ENCODE measurements at regions not wholly inside any gene's neighbourhood (a gene's known extent, or its start where the extent isn't known, plus 50 kb on each side); places are given as distances from the start of the nearest gene placed in this dataset.

GRCh38 chr15:39354189-39354588 is 226.7 kb upstream of the THBS1 start:
- no peak for DNase-seq (ENCODE audit: low spot score)

DNA sequence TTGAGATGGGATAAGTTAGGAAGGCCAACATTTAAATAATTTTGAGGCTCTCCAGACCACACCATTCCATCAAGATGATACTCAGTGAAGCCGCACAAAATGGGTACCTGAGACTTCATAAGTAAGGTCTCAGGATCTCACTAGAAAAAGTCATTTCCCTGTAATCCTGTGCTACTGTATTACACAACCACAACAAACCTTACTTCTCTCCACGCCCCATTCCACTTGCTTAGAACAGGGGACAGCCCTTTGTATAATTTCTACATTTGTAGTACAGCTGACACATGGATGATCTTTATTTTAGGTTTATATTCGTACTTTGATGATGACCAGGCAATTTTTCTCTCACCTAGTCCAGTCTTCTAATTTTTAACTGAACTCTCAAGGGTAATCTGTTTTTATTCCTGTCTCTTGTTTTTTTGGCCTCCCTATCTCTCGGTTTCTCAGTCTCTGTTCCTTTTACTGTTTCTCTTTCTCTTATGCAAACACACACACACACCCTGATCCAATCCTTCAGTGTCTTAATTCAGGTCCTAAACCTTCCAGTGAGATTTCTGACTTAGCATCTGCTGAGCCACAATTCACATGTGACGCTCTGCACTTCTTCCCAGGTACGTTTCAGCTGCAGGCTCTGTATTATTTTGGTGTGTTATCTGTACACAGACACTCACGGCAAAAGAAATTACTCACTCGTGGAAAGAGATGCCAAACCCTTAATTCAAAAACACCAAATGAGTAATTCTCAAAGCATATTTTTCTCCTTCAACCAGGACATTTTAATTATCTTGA is 223.2 kb upstream of the THBS1 start:
- no peak for DNase-seq (ENCODE audit: low spot score)

DNA sequence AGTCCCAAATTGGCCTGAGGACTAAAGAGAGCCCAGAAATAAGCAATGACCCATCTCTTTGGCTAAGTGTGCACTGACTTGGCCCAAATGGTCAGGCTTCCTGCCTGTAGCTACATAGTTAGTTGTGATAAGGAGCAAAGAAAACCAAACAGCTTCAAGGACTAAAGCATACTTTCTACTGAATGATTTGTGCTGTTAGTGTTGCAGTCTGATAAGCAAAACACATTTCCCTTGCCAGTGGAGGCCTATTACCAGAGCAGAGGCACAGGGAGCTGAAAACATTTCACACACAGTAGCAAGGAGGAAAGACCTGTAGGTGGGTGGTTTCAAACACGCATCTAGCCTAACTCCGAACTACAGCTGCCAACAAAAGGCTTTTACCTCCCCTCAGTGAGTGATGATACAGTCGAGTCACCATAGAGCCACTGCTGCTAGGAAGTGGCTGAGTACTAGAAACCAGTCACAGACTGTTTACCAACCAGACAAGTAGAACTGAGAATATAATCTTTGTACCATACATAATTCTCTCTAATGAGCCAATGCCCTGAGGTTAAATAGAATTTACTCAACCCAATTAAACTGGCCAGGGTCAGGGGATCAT is 222.3 kb upstream of the THBS1 start:
- no peak for DNase-seq (ENCODE audit: low spot score)

DNA sequence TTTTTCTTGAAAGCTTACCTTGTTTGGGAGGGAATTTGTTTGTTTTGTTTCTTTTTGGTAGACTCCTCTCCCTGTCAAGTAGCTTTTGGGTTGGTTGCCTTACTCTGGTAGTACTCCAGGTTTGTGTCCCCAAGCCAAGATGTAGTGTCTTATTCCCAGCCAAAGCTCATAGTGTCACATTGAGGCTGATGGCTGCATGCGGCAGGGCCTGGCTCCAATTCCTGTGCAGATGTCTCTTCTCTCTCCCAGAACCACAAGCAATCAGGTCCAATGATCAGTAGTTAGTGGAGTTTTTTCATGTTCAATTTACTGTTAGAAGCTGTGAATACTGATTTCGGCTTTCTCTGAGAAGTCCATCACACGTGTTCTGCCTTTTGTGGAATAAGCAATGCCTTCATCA is 221.1 kb upstream of the THBS1 start:
- DNase-seq (ENCODE audit: low spot score) = no peak

- DNase-seq (ENCODE audit: low spot score) = no peak
Observed at GRCh38 chr15:39360452-39360851, 220.4 kb upstream of the THBS1 start.

GRCh38 chr15:39361497-39361896 is 219.4 kb upstream of the THBS1 start:
- DNase-seq (ENCODE audit: low spot score) = no peak

DNA sequence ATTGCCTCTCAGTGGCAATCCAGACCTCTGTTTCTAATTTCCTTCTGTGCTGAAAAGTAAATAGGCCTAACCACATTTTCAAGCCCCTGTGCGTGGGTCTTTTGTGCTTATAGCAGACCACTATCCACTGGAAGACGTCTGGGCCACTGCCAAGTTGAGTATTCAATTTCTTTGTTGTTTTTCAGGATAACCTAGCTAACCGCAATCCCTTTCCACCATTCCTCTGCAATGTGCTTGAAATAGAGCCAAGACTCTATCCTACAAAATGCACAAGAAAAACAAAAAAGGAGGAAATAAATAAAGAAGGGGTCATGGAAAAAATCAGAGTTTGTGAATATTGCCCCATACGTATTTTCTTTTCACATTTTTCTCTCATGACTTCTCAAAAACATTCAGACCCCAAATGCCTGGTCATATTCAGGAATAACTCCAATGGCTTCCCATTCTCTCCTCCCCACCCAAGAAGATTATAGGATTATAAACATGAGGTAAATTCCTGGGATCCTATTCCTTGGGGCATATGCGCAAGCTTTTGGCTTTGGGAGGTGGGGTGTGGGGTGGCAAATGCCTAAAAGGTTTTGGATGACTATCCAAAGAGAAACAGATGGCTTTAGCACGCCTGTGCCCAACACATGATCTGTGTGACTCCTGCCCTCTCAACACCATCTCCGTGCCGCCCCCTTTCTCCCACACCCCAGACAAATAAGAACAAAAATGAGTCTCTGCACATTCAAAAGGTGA is 217.9 kb upstream of the THBS1 start:
- peak; percentile 58 for DNase-seq (ENCODE audit: low spot score)

GRCh38 chr15:39363761-39364586 is 216.9 kb upstream of the THBS1 start:
- no peak for DNase-seq (ENCODE audit: low spot score)

GRCh38 chr15:39364721-39365120 is 216.2 kb upstream of the THBS1 start:
- DNase-seq (ENCODE audit: low spot score) = no peak

DNA sequence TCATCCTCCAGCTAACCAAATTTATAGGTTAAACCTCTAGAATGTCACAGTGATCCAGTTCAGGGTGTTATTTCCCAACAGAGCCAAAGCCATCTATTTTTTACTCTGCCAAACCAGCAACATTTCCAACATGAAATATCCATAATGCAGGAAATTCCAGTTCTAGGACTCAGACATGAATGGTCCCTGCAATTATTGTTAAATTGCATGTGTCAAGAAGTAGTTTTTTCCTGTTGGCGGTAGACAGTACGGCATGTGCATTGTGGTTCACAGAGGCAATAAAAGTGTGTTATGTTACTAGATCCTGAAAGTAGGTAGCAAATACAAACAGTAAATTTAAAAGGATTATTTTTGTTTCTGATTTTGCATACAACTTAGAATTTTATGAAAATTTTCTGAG is 215.7 kb upstream of the THBS1 start:
- DNase-seq (ENCODE audit: low spot score) = no peak

- DNase-seq (ENCODE audit: low spot score) = no peak
Observed at GRCh38 chr15:39365873-39366272, 215.0 kb upstream of the THBS1 start.

DNA sequence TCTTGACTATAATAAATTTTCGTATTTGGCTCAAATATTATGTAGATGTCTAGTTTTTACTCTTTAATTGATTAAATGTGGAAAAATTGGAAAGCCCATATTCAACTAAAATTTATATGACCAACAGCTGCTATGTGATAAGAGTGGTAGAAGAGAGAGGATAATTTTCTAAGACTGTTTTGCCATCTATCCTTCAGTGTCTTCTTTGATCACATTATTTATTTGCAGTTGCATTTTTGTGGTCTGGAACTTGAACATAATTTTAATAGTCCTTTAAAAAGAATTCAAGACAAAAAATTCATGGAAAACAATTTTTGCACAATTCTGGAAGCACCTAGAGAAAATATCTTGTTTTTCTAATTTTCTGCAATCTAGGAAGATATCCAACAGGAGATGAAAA is 213.3 kb upstream of the THBS1 start:
- DNase-seq (ENCODE audit: low spot score) = no peak

GRCh38 chr15:39369768-39370167 is 211.1 kb upstream of the THBS1 start:
- DNase-seq (ENCODE audit: low spot score) = no peak

- no peak for DNase-seq (ENCODE audit: low spot score)
Observed at GRCh38 chr15:39376371-39376909, 204.4 kb upstream of the THBS1 start.

DNA sequence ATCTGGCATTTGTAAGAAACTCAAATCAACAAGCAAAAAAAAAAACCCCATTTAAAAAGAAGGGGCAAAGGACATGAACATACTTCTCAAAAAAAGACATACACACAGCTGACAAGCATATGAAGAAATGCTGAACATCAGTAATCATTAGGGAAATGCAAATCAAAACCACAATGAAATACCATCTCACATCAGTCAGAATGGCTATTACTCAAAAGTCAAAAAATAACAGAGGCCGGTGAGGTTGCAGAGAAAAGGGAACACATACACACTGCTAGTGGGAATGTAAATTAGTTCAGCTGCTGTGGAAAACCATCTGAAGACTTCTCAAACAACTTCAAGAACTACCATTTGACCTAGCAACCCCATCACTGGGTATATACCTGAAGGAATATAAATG is 199.4 kb upstream of the THBS1 start:
- no peak for DNase-seq (ENCODE audit: low spot score)

DNA sequence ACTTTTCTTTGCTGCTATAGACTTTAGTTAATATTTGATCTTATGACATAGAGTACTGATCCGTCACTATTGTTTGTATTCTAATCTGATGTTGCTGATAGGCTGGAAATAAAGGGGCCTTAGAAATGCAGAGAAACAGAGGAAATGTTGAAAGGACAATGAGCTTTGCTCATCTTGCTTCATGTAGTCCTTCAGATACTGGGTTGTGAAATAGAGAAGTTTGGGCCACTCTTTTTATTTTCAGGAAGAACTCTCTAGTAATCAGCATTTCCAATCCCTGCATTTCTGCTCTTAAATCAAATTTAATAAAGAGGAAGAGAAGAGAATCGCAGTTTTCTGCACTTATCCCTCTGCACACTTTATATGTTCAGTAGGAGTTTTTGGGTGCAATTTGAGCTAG is 192.8 kb upstream of the THBS1 start:
- no peak for DNase-seq (ENCODE audit: low spot score)

- no peak for DNase-seq (ENCODE audit: low spot score)
Observed at GRCh38 chr15:39391230-39391629, 189.6 kb upstream of the THBS1 start.

- no peak for DNase-seq (ENCODE audit: low spot score)
Observed at GRCh38 chr15:39392469-39393047, 188.3 kb upstream of the THBS1 start.

DNA sequence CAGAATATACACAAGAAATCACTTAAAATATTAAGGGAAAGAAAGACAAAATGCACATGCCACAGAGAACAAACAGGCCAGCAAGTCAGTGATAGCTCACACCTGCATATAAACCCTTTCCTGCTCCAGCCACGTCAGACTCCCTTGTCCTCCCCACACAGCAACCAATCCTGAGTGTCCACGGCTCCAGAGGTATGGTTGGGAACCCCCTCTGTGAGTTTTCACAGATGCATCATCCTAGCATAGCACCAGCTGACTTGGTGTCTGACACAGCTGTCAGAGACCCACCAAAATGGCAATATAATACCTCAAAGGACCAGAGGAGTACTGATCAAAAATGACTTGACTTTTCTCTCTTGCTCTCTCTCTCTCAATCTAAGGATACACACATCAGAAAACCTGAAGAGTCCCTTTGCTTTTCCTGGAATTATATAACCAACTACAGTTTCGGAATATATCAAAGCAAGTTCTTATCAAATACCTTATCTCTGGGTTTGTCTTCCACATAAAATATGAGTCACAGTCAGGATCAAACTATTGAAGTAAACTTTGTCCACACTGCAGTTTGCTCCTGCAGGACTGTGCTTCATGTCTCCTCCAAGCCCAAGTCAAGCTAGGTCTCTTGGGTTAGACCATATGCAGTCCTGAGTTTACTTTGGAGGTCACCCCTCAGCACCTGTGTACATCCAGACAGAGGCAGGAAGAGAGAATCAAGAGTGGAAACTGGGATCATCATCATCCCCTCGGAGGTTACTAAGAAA is 187.1 kb upstream of the THBS1 start:
- no peak for DNase-seq (ENCODE audit: low spot score)

DNA sequence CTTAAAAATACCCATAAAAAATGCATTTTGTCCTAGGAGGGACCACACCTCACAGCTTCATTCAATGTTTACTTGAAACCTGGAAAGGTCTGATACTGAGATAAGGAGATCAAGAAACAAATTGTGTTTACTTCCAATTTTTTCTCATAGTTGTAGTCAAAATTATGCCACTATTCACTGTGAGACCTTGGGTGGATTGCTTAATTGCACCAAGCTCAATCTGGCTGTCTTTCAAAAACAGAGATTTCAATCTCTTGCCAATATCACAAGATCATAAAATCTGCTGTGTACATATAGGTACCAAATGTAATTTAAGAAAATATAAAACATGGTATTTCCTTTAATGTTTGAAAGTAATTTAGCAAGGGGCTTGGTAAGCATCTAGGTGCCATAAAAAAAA is 186.4 kb upstream of the THBS1 start:
- no peak for DNase-seq (ENCODE audit: low spot score)
